CD4-positive, alpha-beta T cell treated with Interleukin-4 for 4 hours (primary cell): ENCODE measurements at regions not wholly inside any gene's neighbourhood (a gene's known extent, or its start where the extent isn't known, plus 50 kb on each side); places are given as distances from the start of the nearest gene placed in this dataset.

Source experiments
- DNase-seq: peaks from one replicate; pipeline ENCODE4 v3.0.0-alpha.2; 2020

DNA sequence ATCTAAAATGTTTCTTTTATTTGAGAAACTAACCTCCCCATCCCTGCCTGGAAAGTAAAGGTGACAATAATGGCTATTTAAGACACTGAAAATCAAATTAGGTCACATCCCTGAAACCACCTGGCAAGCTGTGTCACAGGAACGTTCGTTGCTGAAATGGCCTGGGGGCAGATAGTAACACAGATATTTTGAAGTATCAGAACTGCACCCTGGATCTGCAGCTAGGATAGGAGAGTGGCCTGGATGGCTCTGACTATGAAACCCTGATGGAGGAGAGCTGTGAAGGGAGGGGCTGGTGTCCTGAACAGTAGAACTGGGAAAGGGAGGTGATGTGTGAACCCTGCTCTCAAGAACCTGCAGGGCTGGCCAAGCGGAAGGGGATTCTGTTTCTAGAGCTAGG, 648.3 kb upstream of the CFAP20DC start:
- DNase-seq: no peak

DNA sequence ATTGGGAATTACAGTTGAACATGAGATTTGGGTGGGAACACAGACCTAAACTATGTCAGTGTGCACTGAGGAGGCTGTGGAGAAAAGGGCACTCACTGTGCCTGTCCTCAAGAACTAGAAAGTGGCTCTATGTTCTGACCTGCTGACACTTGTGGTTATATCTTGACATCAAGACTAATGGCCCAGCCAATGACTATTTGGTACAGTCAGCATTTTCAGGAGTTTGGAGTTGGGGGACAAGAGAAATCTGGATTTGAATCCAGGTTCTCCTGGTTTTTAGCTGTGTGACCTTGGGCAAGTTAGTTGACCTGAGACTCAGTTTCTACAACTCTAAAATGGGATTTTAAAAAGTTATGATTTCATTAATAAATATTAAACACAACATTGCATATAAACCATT, 647.0 kb upstream of the CFAP20DC start:
- no peak for DNase-seq

DNA sequence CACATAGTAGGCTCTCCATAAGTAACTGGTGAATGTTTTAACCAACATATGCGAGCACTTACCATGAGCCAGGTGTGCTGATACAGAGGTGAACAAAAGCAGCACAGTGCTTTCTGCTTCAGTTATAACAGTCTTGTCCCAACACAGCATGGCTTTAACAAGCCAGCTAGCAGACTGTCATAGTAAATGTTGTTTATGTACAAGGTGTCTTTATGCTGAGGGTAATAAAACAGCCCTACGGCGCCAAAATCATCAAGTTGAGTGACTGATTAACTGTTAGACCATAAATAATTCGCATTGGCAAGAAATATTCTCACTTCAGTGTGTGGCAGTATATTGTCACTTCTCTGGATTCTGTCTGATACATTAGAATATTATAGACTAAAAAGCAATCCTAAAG, 646.0 kb upstream of the CFAP20DC start:
- no peak for DNase-seq

DNA sequence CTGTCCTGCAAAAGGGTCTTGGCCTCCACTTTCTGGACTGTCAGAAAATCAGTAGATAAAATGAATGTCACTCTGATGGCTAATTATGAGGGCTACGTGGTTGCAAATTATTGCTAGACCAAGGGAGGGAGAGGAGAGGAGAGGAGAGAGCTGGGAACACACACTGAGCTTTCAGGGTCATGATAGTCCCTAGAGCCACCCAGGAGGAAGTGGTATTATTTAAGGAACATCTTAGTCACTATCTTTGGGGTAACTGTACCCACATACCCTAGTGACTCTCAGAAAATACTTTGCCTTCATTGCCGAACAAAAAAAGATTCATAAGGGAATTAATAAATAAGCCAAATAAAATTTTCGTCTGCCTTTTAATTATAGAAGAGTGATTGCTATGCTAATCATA, 642.3 kb upstream of the CFAP20DC start:
- no peak for DNase-seq

DNA sequence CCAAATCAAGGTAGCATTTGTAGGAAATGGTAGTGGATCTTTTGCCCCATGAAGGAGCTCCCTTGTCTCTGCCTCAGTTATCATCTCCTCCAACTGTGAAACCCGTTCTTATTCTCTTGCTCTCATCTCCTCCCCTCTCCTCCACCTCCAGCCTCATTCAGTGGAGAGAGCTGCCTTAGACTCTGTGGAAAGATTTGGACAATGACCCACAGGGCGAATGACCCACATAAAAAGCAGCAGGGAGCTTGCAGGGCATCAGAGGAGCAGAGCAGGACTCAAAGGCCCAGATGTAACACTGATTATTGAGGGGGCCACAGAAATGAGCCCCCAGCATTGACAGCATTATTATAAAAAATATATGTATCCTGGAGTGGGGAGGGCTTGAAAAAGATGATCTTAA, 641.1 kb upstream of the CFAP20DC start:
- no peak for DNase-seq

DNA sequence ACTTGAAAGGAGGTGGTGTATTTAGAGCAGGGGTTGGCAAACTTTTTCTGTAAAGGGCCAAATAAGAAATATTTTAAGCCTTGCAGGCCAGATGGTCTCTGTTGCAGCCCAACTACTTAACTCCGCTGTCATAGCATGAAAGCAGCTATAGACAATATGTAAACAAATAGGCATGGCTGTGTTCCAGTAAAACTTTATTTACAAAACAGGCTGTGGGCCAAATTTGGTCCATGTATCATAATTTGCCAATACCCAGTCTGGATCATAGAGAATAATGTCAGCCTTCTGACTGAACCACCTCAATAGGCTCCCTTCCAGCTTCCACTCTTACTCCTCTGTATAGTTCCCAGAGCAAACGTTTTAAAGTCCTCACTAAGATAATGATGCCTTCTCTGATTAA, 638.8 kb upstream of the CFAP20DC start:
- no peak for DNase-seq

DNA sequence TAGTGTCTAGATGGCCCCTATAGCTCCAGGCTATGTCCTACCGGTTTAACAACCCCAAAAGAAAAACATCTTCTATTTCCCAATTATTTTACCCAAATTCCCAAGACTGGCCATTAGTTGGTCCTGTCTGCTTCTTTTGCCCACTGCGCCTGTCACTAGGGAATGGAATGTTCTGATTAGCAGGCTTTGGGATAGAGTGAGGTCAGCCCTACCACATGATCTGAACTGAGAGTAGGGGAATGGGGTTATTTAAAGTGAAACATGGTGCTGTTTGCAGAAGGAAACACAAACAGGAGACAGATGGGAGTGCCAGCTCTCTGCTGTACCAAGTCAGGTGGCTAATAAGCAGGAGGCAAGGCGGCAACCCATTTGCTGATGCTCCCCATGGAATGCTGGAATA, 635.6 kb upstream of the CFAP20DC start:
- no peak for DNase-seq

DNA sequence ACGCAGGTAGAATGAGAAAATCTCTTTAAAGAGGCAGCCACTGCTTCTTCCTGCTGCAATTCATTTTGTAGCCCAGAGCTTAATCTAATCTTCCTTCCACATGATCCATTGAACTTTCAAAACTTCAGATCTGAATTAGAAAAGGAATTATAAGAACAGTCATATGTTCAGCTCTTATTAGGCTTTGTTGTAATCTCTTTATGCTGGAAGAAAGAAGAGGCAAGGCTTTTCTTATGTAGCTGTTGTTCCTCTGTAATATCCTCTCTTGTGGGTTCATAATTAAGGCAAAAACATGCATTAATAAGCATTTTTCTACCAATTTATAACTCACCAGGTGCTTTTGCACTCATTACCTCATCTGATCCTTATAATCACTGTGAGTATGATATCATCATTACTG, 634.9 kb upstream of the CFAP20DC start:
- DNase-seq: no peak

DNA sequence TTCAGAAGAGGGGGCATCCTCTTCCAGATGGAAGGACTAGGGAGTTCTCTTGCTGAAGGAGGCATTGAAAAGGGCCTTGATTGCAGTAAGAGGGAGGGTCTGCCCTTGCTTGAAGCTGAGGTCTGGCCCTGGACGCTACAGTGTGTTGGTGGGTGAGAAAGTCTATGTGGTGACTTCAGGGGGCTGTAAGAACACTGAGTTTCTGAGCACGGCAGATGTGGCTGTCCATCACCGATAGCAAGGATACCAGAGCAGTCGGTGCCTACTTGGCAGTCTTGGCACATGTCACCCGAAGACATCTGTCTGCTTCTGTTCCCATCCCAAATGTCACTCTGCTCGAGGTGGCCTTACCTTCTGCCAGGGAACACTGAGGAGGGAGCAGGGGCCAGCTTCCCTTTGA, 631.1 kb upstream of the CFAP20DC start:
- no peak for DNase-seq

DNA sequence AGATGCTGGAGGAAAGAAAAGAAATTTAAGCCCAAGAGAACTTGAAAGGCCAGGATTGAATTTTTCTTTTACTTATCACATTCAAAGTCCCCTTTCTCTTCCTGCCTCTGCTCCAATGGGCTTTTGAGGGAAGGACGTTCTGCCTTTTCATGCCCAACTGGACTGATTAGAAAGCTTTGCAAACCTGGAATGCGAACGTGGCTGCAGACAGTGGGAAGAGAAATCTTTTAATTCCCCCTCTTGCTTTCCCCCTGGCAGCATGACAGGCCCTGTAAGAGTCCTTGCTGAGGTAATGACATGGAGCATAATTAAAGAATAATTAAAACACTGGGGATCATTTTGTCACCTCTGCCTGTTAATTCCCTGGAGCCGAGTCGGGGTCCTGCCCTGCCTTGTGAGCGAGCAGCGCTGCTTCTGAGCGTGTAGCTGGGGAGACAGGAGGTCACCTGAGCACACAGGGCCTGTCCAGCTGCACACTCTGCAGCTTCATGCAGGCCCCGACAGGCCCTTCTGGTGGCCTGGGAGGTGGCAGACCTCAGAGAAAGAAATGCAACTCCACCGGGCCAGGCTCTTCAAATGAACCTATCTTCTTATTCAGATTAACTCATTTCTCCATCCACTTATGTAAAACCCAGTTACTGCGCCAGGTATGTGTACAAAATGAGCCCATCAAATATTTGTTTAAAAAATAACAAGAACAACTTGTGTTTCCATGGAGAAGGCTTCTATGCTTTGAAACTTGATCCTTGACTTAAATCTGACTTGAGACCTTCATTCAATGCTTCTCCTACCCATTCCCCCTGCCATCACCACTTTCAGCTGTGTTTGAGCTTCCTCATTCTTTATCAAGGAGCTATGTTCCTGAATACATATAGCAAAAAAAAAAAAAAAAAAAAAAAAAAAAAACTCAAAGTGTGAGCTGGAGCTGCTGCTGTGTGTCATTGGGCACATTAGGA, 628.2 kb upstream of the CFAP20DC start:
- no peak for DNase-seq

DNA sequence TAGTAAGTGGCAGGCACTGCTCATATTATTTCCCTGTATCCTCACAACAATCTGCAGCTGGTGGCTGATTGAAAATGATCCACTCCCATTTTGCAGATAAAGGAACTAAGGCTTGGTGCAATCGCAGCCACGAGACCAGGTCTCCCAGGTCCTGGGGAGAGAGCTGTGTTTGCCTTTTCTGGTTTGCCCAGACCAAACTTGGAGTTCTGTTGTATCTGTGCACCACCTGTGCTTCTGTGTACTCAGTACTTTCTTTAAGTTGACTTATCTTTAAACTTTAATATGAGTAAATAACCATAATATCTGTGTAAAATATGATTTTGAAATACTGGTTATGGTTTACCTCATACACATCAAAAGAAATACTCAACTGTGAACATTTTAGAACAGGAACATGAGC, 625.7 kb upstream of the CFAP20DC start:
- no peak for DNase-seq

DNA sequence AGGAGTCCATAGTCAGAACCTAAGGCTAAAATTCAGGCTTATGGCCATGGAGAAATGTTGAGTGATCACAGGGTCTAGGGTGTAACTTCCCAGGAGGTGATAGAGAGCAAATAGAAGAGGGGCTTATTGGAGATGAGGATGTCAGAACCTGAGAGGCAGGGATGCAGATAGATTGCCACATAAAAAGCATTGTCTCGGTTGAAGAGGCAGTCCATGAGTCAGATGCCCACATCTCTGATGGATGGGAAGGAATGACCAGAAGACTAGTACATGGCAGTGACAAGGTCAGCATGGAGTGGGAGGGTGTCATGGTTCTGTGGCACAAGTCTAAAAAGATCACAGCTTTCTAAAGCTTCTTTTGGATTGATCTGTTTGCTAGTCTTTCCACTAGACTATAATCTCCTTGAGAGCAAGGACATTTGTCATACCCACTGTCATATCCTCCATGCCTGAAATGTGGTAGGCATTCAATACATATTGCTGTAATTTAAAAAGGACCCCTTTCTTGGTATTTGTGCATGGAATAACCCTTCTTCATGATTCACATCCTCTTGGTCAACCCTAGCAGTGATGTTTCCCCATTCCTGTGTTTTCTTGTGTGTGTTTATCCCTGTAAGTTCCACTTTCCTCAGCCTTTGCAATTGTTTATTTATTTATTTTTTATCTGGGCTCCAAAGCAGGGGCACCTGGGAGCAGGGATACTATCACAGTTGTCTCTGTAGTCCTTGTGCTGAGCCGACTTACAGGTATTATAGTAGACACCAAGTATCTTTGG, 613.4 kb upstream of the CFAP20DC start:
- no peak for DNase-seq

DNA sequence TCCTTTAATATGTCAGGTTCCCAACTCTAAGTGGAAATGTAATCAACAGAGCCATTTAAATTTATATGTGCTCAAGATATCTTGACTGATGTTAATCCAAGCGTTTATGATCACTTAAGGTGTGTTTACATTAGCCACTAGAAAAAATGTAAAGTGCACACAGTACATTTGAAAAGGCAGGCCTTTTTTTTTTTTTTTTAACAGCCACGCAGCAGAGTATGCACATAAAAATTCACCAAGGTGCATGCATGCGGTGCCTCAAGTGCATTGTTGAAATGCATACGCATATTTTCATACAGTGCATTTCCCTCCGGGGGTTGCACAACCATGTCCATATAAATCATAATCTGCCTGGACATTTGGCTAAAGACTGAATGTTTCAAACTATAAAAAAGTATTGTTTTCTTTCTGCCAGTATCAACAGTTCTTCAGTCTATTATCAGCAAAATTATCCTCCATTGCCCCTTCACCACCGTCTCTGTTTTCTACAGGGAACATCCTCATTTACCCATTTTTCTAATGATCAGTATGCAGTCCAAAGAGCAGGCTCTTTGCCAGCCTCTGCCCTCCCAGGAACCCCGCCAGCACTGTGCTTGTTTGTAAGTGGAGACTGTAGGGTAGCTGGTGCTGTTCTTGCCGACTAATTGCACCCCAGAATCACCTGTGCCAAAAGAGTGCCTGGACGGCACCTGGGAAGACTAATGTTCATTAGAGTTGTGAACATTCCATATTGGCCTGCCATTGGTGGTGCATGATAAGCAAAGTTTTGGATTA, 611.2 kb upstream of the CFAP20DC start:
- no peak for DNase-seq

DNA sequence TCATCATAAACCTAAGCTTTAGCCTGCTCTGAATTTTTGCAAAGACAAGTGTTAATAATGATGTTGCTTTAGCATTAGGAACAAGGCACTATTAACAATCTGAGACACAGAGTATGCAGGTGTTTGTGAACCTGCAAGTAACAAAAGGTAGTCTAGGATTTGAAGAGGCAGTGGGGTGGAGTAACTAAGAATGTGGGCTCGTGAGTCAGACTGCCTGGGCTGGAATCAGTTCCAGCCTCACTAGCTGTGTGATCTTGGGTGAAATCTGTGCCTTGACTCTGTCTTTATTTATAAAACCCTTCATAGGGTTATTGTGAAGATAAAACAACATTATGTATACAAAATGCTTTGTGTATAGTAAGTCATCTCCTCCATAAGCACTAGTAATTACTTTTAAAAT, 610.6 kb upstream of the CFAP20DC start:
- DNase-seq: no peak

DNA sequence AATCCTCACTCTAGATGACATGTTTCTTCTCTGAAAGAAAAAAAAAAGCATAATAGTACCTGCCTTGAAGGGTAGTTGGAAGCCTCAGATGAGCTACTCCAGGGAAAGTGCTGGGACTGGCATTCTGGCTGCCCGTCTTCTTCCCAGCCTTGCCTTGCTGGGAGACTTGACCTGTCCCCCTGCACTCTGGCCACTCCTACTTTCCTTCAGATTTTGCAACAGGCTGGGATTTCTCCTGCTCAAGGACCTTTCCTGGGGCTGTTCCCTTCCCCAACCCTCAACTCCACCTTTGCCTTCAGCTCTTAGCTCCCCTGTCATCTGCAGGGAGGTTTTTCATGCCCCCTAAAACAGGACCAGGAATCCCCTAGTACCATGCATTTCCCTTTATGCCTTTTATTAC, 609.9 kb upstream of the CFAP20DC start:
- no peak for DNase-seq

DNA sequence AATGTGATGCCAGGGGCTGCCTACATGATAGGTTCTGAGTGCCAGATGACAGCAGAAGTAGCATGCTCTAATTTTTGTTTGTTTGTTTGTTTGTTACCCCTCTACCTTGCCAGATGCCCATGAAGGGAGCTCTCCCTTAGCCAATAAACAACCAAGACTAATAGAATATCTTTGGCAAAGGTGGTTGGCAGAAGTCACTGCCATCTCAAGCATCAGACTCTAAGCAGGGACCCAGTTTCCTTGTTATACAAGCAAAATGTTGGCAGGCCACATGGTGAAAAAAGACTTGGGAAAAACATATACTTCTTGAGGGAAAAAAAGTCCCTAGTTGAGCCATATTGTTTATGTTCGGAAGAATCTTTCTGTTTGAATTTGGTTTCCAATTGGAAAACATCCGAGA, 609.0 kb upstream of the CFAP20DC start:
- DNase-seq: no peak

DNA sequence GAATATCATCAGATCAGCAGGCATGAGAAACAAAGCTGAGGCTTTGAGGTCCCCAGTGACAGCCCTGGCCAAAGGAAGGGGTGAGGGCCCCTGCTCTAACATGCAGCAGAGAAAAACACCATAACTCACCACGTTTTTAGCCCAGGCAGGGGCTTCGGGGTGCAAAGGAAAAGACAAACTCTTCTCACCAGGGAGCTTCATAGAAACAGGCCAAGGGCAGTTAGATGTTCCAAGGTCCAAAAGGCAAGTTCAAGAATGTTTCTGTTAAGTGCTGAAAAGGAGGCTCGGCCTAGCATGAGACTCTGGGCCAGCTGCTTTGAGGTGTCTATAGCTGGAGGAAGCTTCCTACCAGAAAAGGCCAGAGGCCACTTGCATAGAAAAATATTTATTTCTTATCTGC, 608.4 kb upstream of the CFAP20DC start:
- DNase-seq: no peak

DNA sequence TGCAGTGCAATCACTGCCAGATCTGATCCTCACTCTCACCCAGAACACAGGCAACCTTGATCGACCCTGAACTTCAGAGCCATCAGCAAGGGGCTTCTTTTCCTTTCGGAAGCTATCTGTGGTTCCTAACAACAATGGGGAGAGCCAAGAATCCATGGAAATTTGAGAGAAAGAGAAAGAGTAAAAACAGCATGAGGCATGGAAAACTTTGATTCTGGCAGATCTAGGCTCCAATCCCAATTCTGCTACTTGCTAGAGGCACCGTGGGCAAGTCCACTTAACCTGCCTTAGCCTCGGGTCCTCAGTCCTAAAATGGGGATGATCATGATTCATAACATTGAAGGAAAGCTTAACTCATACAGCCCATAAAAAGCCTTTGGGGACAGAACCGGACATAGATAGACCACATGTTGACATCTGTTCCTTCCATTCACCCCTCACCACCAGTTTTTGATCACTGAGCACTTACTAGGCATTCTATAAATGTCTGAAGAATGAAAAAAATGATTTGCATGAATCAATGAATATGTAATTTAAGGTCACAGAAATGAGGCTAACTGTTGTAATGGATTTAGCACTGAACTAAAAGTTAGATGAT, 605.7 kb upstream of the CFAP20DC start:
- no peak for DNase-seq

DNA sequence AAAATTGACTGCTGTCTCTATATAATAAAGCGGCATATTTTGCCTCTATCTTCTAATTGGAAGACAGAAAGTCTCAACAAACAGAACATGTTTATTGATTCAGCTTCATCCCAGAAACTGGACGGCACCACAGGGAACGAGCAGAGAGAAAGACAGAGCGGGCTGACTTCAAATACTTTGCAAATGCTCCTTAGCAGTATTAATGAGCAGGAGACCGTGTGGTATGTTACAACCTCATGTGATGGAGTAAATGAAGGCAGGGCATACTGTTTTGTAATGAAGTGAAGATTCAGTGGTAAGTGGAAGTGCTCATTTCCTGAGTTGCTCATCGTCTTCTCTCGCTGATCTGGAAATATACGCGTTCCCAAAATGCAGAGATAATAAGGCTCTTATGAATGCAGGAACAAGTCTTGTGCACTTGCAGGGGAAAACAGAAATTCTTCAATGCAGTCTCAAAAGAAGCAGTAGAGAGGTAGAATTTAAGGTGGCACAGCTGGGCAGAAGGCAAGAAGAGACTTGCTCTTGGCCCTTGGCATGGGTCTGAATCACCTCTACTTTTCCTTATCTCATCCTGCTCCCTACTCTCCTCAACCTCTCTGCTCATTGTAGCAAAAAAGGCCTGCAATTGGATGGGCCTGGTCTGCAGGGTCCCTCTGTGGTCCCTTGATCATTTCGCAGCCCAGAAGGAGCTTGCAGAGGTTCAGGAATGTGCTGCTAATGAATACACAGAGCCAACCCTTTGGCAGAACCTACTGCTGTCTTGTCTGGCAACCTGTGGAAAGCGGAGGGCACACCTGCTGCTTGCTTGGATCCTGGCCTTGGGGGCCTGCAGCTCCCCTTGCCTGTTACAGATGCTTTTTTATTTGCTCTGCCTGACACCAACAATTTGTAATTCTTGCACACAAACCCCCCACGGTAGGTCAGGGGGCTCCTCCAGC, 604.9 kb upstream of the CFAP20DC start:
- no peak for DNase-seq

DNA sequence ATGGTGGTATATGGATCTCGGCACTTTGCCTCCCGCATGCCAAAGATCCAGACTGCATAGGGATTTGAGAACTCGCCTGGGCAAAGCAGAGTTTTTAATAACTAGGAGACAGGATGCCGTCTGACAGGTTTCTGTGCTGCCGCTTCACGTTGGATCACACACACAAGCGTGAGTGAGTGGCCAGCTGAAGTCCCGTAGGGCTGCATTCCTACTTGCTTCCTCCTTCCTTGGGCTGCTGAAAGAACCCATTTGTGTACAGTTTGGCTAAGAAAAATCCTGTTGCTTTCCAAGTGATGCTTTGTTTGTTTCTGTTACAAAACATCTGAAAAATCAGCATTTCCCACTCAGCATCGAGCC, 604.3 kb upstream of the CFAP20DC start:
- no peak for DNase-seq

DNA sequence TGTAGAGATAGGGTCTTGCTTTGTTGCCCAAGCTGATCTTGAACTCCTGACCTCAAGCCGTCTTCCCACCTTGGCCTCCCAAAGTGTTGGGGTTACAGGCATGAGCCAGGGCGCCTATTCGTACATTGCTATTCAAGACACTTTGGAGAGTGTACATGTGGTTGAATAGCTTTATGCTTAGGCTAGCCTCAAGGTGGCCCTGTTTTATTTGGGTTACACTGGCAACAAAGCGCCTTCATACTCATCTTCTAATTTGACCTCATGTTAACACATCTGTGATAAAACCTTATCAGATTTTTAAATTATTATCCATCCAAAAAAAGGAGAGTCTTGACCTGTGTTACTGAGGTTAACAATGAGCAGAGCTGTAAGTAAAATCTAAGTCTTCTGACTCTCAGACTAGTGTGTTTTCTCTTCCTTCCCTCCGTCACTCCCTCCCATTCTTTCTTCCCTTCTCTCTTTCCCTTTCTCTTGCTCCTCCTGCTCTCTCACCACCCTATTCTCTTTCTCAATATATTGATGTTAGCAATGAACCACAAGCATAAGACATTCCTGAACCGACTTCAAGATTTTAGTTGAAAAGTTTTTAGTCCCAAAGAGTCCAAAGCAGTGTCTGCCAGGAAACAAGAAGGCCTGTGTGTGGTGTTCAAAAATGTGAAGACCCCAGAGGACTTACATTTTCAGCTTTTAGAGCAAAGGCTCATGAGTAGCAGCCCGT, 603.7 kb upstream of the CFAP20DC start:
- no peak for DNase-seq
